Epithelial cell of prostate (primary cell): ENCODE measurements at regions not wholly inside any gene's neighbourhood (a gene's known extent, or its start where the extent isn't known, plus 50 kb on each side); places are given as distances from the start of the nearest gene placed in this dataset.

ENCODE experiments used
- DNase-seq: peaks from one replicate; pipeline ENCODE4 v3.0.0-alpha.2; 2011; ENCODE audit warnings: low read depth, low spot score
- H3K27ac ChIP-seq: fragments of 450-650 bp; 2 replicates; pipeline ENCODE4 v1.5.1; 2017; ENCODE audit warnings: mild to moderate bottlenecking

- peak; percentile 64 for DNase-seq
- H3K27ac ChIP-seq = peak overlapping the region; percentile 60
These were observed 53.8 kb downstream of the ADM start for GRCh38 chr11:10358696-10359095.

- DNase-seq = no peak
- H3K27ac ChIP-seq = peak overlapping the region; percentile 60
These were observed 54.3 kb downstream of the ADM start for GRCh38 chr11:10359171-10359570.

- no peak overlapping the region for H3K27ac ChIP-seq
- DNase-seq = no peak
These were observed 56.0 kb downstream of the ADM start for GRCh38 chr11:10360835-10361234.

GRCh38 chr11:10365045-10365444 lies 60.2 kb downstream of the ADM start:
- DNase-seq = no peak
- no peak overlapping the region for H3K27ac ChIP-seq

GRCh38 chr11:10366568-10367331 lies 61.9 kb downstream of the ADM start:
- peak overlapping the region; percentile 48 for H3K27ac ChIP-seq
- DNase-seq = peak; percentile 74

GRCh38 chr11:10371926-10372641 lies 67.2 kb downstream of the ADM start:
- DNase-seq = no peak
- no peak overlapping the region for H3K27ac ChIP-seq

GRCh38 chr11:10373340-10373739 lies 68.5 kb downstream of the ADM start:
- no peak for DNase-seq

GRCh38 chr11:10373929-10374328 lies 69.1 kb downstream of the ADM start:
- no peak overlapping the region for H3K27ac ChIP-seq
- no peak for DNase-seq

More at GRCh38 chr11:10373340-10373739, 68.5 kb downstream of the ADM start:
- H3K27ac ChIP-seq = no peak overlapping the region

GRCh38 chr11:10374386-10374785 lies 69.5 kb downstream of the ADM start:
- H3K27ac ChIP-seq = no peak overlapping the region
- DNase-seq = no peak

GRCh38 chr11:10375280-10375971 lies 70.6 kb downstream of the ADM start:
- no peak for DNase-seq
- no peak overlapping the region for H3K27ac ChIP-seq

- no peak for DNase-seq
- no peak overlapping the region for H3K27ac ChIP-seq
These were observed 71.2 kb downstream of the ADM start for GRCh38 chr11:10376061-10376460.

GRCh38 chr11:10377183-10377582 lies 72.3 kb downstream of the ADM start:
- no peak overlapping the region for H3K27ac ChIP-seq
- DNase-seq = no peak

- no peak for DNase-seq
- H3K27ac ChIP-seq = no peak overlapping the region
These were observed 73.5 kb downstream of the ADM start for GRCh38 chr11:10378362-10378761.

- no peak for DNase-seq
- no peak overlapping the region for H3K27ac ChIP-seq
These were observed 74.1 kb downstream of the ADM start for GRCh38 chr11:10379022-10379421.

GRCh38 chr11:10379426-10379825 lies 74.6 kb downstream of the ADM start:
- no peak overlapping the region for H3K27ac ChIP-seq
- DNase-seq = no peak

- no peak overlapping the region for H3K27ac ChIP-seq
- peak; percentile 46 for DNase-seq
These were observed 75.0 kb upstream of the AMPD3 start for GRCh38 chr11:10379871-10380568.

GRCh38 chr11:10380921-10381320 lies 74.1 kb upstream of the AMPD3 start:
- H3K27ac ChIP-seq = no peak overlapping the region
- no peak for DNase-seq

GRCh38 chr11:10381736-10382135 lies 73.3 kb upstream of the AMPD3 start:
- DNase-seq = no peak
- H3K27ac ChIP-seq = no peak overlapping the region

GRCh38 chr11:10382518-10382917 lies 72.5 kb upstream of the AMPD3 start:
- no peak overlapping the region for H3K27ac ChIP-seq
- DNase-seq = no peak

- H3K27ac ChIP-seq = no peak overlapping the region
- DNase-seq = no peak
These were observed 69.4 kb upstream of the AMPD3 start for GRCh38 chr11:10385696-10386095.

- H3K27ac ChIP-seq = no peak overlapping the region
- DNase-seq = no peak
These were observed 68.7 kb upstream of the AMPD3 start for GRCh38 chr11:10386361-10386760.
